ENCODE measurements at regions not wholly inside any gene's neighbourhood (a gene's known extent, or its start where the extent isn't known, plus 50 kb on each side); places are given as distances from the start of the nearest gene placed in this dataset.

DNA sequence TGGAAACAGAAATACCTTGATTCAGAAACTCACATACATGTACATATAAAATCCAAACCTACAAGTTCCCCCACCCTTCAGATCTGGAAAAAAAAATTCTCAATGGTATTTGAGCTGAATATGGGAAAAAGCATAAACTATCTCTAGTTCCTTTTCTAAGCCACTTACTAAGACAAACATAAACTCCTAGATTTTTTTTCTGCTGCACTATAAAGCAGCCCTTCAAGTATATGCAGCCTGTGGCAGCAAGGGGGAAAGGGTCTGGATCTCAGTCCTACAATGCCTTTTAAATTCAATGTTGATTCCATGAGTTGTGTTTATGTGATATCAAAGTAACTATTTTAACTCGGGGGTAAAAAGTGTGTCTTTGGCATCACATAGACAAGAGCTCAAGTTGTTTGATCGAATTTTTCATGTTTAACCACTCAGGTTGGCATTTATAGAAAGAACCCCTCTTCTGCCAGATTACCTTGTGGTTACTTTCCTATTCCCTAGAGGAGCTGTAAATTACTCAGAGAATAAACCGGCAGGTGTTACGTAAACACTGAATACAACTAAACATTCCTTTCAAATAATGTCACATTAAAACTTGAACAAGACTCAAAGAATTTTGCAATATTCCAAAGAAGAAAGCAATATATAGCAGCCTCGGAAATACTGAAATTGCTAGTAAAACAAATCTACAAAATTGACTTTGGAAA is 91.8 kb upstream of the FER start:
- no peak overlapping the region for H3K4me3 ChIP-seq (ENCODE audit: low read depth, poor library complexity, severe bottlenecking)
- 32 to 44% methylated on average over 5 of the region's 5 CpGs for WGBS, 2 donors
- no peak for TF ChIP-seq POLR2A (IDR thresholded peaks at IDR 0.05)
- TF ChIP-seq, protein P1, sequence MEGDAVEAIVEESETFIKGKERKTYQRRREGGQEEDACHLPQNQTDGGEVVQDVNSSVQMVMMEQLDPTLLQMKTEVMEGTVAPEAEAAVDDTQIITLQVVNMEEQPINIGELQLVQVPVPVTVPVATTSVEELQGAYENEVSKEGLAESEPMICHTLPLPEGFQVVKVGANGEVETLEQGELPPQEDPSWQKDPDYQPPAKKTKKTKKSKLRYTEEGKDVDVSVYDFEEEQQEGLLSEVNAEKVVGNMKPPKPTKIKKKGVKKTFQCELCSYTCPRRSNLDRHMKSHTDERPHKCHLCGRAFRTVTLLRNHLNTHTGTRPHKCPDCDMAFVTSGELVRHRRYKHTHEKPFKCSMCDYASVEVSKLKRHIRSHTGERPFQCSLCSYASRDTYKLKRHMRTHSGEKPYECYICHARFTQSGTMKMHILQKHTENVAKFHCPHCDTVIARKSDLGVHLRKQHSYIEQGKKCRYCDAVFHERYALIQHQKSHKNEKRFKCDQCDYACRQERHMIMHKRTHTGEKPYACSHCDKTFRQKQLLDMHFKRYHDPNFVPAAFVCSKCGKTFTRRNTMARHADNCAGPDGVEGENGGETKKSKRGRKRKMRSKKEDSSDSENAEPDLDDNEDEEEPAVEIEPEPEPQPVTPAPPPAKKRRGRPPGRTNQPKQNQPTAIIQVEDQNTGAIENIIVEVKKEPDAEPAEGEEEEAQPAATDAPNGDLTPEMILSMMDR (IDR thresholded peaks at IDR 0.05), result no peak
- no peak for DNase-seq (ENCODE audit: low spot score in 2 of 2)
- intact Hi-C loops (cut with DNase I; ENCODE audit: low total_unique reads), result no loop called here

DNA sequence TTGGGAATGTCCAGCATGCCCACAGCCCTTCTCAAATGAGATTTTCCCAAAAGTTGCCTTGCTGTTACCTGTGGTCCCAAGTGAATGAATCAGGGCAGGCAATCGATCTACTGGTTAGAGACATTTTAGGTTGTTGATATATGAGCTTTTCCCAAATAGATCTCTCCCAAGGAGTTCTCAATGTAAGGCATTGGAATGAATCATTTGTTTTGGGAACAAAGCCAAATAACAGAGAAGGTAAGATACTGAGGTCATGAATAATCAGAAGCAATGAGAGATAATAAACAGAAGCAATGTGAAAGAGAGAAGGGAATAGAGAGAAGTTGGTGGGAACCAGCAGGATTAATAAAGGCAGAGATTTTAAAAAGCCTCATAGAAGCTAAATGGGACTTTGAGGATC is 93.6 kb upstream of the FER start:
- 61 to 67% methylated on average over 1 of the region's 1 CpG for WGBS, 2 donors
- TF ChIP-seq, protein P1 (IDR thresholded peaks at IDR 0.05), result no peak
- TF ChIP-seq POLR2A (IDR thresholded peaks at IDR 0.05), result no peak
- intact Hi-C loops (cut with DNase I; ENCODE audit: low total_unique reads), result no loop called here
- H3K4me3 ChIP-seq (ENCODE audit: low read depth, poor library complexity, severe bottlenecking), result no peak overlapping the region
- no peak for DNase-seq (ENCODE audit: low spot score in 2 of 2)

DNA sequence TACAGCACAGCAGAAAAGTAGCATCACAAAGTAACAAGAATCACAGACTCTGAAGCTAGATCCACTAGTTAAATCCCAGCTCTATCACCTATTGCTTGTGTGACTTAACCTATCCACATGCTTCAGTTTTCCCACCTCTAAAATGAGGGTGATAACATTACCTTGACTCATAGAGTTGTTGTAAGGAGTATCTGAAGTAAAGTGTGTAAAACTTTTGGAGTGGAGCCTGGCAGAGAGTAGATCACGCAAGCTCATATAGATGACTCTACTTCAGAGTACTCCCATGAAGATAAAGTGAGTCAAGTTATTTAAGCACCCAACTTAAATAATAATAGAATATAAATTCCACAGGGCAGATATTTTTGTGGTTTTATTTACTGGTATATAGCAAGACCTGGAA is 94.5 kb upstream of the FER start:
- no peak for TF ChIP-seq POLR2A (IDR thresholded peaks at IDR 0.05)
- TF ChIP-seq, protein P1 (IDR thresholded peaks at IDR 0.05), result no peak

DNA sequence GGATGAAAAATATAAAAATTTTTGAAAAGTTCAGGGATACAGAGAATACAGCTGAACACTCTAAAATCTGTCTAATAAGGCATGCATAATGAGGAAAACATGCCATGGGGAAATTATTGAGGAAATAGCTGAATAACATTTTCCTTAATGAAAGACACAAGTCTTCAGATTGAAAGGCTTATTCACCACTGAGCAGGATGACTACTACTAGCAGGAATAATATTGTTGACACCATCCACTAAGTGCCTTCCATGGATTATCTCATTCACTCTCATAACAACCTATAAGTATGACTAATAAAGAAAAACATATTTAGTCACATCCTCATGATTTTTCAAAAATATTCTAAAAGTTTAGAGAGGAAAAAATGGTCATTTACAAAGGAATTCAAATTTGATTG is 96.7 kb upstream of the FER start:
- no peak for TF ChIP-seq POLR2A (IDR thresholded peaks at IDR 0.05)
- TF ChIP-seq, protein P1 (IDR thresholded peaks at IDR 0.05), result no peak
- intact Hi-C loops (cut with DNase I; ENCODE audit: low total_unique reads), result no loop called here
- H3K4me3 ChIP-seq (ENCODE audit: low read depth, poor library complexity, severe bottlenecking), result no peak overlapping the region
- DNase-seq (ENCODE audit: low spot score in 2 of 2), result no peak

More for the DNA sequence above, 94.5 kb upstream of the FER start:
- 93 to 100% methylated on average over 1 of the region's 1 CpG for WGBS, 2 donors
- intact Hi-C loops (cut with DNase I; ENCODE audit: low total_unique reads), result no loop called here
- DNase-seq (ENCODE audit: low spot score in 2 of 2), result no peak
- H3K4me3 ChIP-seq (ENCODE audit: low read depth, poor library complexity, severe bottlenecking), result no peak overlapping the region

DNA sequence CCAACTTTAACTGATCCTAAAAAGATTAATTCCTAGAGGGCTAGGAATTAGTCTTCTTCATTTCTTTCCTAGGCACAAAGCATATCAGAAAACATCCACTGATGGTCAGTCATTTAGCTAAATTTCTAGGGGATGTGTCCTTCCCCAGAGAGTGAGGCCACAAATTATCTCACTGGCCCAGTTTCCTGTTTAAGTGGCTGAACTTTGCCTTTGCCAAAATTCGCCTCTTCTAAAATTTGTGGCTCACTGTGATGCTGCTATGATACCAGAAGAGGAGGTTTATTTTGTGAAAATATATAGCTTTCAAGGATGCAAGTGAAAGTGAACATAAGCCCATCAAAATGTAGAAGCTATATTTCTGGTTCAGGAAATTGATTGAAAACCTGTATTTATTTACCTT is 98.1 kb upstream of the FER start:
- TF ChIP-seq POLR2A (IDR thresholded peaks at IDR 0.05), result no peak
- TF ChIP-seq, protein P1 (IDR thresholded peaks at IDR 0.05), result no peak
- intact Hi-C loops (cut with DNase I; ENCODE audit: low total_unique reads), result no loop called here
- no peak overlapping the region for H3K4me3 ChIP-seq (ENCODE audit: low read depth, poor library complexity, severe bottlenecking)
- DNase-seq (ENCODE audit: low spot score in 2 of 2), result no peak
- 67 to 75% methylated on average over 1 of the region's 1 CpG for WGBS, 2 donors

DNA sequence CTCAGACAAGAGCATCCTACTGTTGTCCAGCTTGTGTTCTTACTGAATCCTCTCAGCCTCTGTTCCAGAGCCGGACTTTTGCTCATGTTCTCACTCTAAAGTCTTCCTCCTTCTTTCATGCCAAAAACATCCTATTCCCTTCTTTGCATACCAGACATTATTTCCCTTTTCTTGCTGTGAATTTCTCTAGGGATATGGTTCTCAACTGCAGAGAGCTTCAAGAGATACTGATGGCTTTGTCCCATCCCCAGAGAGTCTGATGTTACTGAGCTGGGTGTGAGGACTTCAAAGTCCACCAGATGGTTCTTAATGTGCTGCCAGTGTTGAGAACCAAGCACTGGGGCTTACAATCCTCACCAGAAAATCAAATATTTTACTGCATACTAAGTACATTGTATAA is 98.6 kb upstream of the FER start:
- intact Hi-C loops (cut with DNase I; ENCODE audit: low total_unique reads), result no loop called here
- TF ChIP-seq, protein P1 (IDR thresholded peaks at IDR 0.05), result no peak
- no peak for TF ChIP-seq POLR2A (IDR thresholded peaks at IDR 0.05)
- 82 to 87% methylated on average over 1 of the region's 1 CpG for WGBS, 2 donors
- no peak for DNase-seq (ENCODE audit: low spot score in 2 of 2)
- no peak overlapping the region for H3K4me3 ChIP-seq (ENCODE audit: low read depth, poor library complexity, severe bottlenecking)

Measured in lower leg skin (tissue), 4 donors.